ENCODE measurements at regions not wholly inside any gene's neighbourhood (a gene's known extent, or its start where the extent isn't known, plus 50 kb on each side); places are given as distances from the start of the nearest gene placed in this dataset.

DNA sequence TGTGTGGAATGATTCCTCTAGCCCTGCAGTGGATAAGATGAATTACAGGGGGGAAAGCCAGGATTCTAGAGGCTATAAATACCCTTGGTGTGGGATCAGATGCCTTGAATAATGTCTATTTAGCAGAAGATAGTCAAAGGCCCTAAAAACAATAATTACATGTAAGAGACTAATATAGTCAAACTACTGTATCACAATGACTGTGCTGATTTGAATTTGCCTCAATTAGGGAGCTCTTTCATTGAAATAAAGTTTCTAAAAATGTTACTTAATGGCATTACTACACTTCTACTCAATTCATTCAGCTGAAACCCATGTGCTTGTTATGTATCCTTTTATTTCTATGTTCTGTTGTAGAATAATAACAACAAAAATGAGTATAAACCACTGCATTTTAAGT lies 915.6 kb downstream of the TUSC7 start:
- TF ChIP-seq CTCF (IDR thresholded peaks at IDR 0.05; ENCODE audit: low read depth, low read length, missing control alignments): no peak
- H3K4me3 ChIP-seq (ENCODE audit: low read depth, low read length): no peak overlapping the region
- no peak for DNase-seq (ENCODE audit: low read depth)

GRCh38 chr3:117626577-117626976 lies 917.0 kb downstream of the TUSC7 start:
- no peak for DNase-seq (ENCODE audit: low read depth)
- TF ChIP-seq CTCF (IDR thresholded peaks at IDR 0.05; ENCODE audit: low read depth, low read length, missing control alignments): no peak
- no peak overlapping the region for H3K4me3 ChIP-seq (ENCODE audit: low read depth, low read length)

DNA sequence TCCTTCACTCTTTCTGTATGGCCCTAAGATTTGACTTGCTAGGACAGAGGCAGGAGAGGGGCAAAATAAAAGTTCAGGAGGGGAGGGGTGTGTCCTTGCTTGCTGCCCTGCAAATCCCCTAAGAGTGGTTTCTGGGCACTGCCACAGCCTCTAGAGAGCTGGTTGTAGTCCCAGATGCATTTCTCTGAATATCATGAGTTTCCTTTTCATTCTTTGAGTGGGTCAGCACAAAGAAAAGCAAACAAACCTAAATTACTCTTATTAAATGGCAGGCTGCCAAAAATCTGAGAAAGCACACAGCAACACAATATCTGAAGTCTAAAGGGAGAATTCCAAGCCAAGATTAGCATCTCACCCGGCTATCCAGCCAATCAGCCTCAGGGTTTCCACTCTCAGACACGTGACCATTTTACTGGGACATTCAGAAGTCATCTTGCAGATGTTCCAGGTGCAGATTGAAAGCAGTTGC lies 919.3 kb downstream of the TUSC7 start:
- no peak for DNase-seq (ENCODE audit: low read depth)
- no peak for TF ChIP-seq CTCF (IDR thresholded peaks at IDR 0.05; ENCODE audit: low read depth, low read length, missing control alignments)
- H3K4me3 ChIP-seq (ENCODE audit: low read depth, low read length): no peak overlapping the region

GRCh38 chr3:117629505-117629904 lies 919.9 kb downstream of the TUSC7 start:
- DNase-seq (ENCODE audit: low read depth): no peak
- H3K4me3 ChIP-seq (ENCODE audit: low read depth, low read length): no peak overlapping the region
- TF ChIP-seq CTCF (IDR thresholded peaks at IDR 0.05; ENCODE audit: low read depth, low read length, missing control alignments): no peak

DNA sequence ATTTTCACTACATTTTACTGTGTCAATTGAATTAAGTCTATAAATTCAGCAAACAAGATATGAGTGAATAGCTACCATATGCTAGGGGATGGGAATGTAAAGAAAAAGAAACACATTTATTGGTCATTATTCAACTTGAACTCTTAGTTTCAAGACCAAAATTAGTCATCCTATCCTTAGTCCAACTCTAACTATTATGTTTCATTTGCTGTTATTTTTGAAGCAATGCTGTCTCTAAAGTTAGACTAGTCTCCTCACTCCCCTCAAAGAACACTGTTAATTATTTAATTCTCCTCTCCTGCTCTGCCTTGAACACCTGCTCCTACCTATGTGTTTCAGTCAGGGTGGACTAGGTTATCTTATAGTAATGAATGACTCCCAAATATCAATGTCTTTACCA lies 920.9 kb downstream of the TUSC7 start:
- H3K4me3 ChIP-seq (ENCODE audit: low read depth, low read length): no peak overlapping the region
- TF ChIP-seq CTCF (IDR thresholded peaks at IDR 0.05; ENCODE audit: low read depth, low read length, missing control alignments): no peak
- no peak for DNase-seq (ENCODE audit: low read depth)

DNA sequence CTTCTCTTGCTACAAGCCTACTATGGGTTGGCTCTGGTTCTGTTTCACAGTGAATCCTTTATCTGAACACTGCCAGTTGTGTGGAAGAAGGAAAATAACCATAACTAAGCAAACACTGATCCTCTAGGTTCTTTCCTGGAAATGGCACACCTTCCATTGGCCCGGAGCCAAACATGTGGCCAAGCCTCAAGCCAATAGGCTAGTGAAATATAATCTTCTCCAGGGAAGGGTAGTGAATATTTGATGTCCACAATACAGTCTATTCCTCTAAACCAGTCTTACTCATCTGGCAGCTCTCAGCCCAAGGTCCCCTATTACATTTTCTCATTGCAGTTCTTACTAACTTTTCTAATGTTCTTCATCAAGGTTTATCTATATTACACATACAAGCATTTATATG lies 921.3 kb downstream of the TUSC7 start:
- no peak overlapping the region for H3K4me3 ChIP-seq (ENCODE audit: low read depth, low read length)
- no peak for DNase-seq (ENCODE audit: low read depth)
- no peak for TF ChIP-seq CTCF (IDR thresholded peaks at IDR 0.05; ENCODE audit: low read depth, low read length, missing control alignments)

DNA sequence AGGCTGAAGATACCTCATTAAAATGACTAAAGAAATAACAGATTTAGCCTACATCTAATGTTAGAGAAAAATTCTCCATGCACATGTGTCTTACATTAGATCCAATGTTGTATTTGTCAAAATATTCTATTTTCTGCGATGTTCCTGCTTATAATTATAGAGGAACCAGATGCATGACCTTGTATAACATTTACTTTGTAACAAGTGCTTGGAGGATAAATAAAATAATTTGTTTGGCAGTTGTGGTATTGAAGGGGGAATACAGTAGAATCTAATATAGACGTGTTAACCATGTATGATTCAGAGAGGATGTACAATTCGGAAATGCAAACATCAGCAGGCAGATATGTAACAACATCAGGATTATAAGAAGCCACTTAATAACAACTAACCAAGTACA lies 922.2 kb downstream of the TUSC7 start:
- no peak overlapping the region for H3K4me3 ChIP-seq (ENCODE audit: low read depth, low read length)
- no peak for TF ChIP-seq CTCF (IDR thresholded peaks at IDR 0.05; ENCODE audit: low read depth, low read length, missing control alignments)
- no peak for DNase-seq (ENCODE audit: low read depth)

Measured in GM12864 (cell line).